UCSD-AML1 (cell line): ENCODE measurements at regions not wholly inside any gene's neighbourhood (a gene's known extent, or its start where the extent isn't known, plus 50 kb on each side); places are given as distances from the start of the nearest gene placed in this dataset.
"Not testable (repeated sequence)": the region's sequence is repeated elsewhere in the genome, so short reads cannot be mapped to it uniquely, and the experiment has no call there.

ENCODE experiments used
- DNase-seq: peaks from one replicate; lab custom pipeline; 2025; ENCODE audit not compliant: unreplicated experiment; lab: John Stamatoyannopoulos, UW

DNA sequence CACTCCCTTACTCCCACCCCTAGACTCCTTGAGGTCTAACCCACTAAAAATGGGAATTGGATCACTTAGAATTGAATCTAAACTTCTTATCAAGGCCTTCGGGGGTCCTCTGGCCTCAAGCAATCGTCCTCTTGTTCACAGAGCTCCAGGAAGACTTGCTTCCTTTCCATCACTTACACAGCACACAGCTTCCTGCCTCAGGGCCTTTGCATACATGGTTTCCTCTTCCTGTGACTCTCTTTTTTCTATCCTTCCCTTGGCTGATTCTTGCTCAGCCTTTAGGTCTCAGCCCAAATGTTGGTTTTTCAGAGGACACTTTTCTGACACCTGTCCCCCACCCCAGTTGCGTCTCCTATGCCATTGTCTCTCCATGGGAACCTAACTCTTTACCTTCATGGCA lies 50.0 kb upstream of the ALDH1B1 start:
- DNase-seq = no peak

DNA sequence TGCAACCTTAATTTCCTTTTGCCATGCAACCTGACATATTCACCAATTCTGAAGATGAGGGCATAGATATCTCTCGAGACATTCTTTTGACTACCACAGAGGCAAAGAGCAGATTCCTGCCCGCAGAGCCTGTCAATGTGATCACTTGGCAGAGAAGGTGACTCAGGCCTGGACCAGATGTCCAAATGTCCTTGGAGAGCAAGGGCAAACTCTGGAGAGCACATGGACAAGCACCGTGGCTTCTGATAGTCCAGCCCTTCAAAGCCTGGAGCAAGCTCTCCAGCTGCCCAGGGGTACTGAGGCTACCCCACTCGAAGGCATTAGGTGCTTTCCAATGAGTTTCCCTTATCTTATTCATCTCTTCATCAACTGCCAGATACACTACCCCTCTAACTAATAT lies 50.4 kb upstream of the ALDH1B1 start:
- no peak for DNase-seq

DNA sequence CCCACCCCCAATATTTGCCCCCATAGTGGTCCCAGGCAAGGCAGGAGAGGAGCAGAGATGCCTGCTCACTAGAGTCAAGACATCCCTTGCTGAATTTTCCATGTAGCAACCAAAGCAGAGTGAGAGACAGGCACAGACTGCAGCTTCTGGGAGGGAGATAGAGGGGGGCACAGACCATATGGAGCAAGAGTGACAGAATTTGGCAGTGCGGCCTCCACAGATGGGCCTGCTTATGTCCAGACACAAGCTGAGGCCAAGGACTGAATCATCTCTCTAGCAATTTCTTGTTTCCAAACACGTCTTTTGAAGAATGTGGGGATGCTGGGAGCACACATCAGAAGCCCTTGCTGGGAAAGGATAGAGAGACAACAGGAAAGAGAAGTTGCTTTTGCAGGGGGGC lies 53.0 kb upstream of the ALDH1B1 start:
- DNase-seq = no peak

DNA sequence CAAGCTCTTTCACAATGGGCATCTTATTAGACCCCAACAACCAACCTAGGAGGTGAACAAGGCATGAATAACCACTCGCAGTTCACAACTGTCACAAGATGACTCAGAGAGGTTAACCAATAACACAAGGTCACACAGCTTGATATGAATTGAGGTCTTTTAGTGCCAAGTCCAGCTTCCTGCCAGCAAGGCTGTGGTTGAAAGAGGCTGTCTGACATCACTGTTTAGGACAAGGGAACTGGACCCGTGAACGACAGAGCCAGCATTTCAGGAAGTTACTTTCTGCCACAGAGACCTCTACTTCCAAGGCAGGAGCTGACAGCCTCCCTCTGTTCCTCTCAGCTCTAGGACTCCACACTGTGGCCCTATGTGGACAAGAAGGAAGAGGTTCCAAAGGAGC lies 53.4 kb upstream of the ALDH1B1 start:
- DNase-seq = no peak

DNA sequence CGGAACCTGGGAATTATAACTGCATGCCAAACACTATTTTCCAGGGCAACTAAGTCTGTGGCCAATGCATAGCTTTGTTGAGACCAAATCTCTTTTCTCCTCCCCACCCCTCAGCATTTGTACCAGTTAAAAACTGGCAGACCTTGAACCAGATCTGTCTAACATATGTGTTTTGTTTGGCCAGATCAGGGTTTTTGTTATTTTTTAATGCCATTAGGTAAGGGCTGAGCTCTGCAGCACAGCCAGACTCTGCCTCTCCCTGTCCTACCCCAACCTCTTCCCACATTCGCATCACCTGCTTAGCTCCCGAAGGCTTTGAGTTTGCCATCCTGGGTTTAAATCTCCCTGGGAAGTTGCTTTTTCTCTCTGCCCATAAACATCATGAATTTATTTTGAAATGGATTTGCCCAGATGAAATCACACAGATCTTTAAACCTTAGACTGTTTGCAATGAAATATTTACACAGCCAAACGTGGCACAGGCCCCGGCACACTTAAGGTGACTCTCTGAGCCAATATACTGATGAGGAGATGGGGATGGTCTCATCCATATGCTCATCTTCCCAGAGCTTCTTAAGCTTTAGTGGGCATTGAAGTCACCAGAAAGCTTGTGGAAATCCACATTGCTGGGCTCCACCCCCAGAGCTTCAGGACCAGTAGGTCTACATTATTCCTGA lies 54.0 kb upstream of the ALDH1B1 start:
- no peak for DNase-seq

DNA sequence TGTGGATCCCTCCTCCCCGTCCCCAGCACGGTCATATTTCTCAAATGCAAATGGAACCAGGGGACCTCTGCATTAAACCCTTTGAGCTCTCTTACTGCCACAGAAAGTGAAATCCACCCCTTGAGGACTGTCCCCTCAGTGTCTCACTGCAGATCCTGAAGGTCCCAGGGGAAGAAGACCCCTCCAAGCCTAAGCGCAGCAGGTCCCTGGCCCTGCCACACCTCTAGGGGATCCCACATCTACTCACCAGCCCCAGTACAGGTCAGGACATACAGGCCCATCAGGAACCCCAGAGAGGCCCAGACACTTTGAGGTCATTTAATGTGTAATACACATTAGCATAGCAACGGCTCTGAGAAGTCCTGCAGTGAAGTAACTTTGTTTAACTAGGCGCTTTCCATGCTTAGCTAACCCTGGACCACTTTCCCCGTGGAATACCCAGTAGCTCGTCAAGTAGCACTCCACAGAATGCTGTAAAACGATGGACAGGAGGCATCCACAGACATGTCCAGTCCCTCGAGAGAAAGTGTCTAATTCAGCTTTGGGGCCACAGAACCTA lies 54.7 kb upstream of the ALDH1B1 start:
- no peak for DNase-seq

DNA sequence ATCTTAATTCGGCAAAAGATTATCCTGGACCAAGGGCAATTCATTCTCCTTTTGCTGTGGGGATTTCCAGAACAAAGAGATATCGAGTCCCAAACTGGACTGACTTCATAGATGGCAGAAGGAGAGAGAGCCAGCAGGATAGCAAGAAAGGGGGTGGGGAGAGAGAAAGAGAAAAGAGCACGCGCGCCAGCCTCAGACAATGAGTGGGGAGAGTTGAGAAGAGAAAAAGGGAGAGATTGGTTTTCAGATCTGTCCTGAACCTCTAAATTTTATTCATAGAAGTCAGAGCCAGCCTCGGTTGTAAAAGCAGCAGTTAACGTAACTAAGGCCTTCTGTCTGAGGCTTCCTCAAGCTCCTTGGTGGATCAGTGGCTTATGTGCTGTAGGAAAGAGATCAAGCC lies 55.3 kb upstream of the ALDH1B1 start:
- DNase-seq = no peak

DNA sequence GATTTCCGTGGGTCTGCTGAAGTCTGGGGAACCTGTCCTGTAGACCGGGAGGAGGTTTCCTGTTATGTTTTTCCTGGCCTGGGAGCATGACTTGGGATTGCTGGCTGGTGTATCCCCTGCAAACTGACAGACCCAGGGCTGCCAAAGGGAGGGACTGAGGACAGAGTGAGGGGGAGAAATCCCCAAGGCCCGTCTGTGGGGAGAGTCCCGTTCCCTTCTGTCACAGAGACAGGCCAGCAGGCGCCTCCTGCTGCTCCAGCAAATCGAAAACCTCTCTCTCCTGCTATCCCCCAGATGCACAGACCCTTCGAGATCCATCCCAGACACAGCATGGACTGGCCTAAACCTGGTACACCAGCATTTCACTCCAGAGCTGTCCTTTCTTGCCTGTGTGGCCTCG lies 56.2 kb upstream of the ALDH1B1 start:
- no peak for DNase-seq

DNA sequence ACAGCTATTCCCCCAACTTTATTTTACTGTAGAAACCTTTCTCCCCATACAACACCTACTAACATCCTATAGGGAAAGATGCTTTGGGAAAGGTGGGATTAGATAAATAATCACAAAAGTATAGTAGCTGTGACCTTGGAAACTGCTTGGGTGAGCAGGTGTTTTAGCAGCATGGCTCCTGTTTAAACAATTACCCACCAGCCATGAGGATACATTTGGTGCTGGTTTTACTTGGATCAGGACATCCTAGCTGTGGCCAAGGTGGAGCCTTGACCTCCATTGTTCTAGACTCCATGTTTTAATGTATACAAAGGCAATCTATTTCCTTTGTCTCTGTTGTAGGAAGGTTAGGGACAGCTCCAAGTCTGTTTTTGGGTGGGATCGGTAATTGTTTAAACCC lies 56.8 kb upstream of the ALDH1B1 start:
- DNase-seq = no peak

DNA sequence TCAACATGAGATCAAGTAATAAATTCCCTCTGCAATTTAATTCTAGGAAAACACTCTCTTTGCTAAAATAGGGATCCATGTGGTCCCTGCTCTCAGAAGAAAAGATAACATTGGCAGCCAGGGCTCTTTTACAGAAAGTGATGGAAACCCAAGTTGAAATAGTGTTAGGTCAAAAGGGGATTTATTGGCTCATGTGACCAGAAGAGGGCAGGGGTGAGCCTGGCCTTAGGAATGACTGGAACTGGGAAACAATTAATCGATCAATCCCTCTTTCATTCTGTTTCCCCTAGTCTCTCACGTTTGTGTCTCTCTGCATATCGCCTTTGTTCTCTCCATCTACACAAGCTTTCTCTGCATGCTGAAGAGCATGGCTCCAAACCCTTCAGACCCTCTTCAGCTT lies 58.3 kb upstream of the ALDH1B1 start:
- DNase-seq = no peak

DNA sequence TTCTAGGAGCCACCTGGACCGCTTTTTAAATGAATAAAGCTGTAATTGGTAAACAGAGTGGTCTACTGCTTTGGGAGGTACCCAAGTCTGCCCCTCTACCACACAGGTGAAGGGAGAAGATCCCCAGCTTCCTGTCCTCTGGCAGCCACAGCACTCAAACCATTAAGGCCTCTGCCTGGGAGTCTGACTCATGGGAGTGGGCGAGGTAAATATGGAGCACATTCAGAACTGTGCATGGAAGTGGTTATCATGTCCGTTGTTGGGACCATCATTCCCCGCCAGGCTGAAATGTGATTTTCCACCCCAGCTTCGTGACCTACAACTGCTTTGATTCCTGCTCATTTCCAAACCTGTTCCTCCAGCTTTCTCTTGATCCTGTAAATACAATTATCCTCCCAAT lies 59.5 kb upstream of the ALDH1B1 start:
- DNase-seq = no peak

DNA sequence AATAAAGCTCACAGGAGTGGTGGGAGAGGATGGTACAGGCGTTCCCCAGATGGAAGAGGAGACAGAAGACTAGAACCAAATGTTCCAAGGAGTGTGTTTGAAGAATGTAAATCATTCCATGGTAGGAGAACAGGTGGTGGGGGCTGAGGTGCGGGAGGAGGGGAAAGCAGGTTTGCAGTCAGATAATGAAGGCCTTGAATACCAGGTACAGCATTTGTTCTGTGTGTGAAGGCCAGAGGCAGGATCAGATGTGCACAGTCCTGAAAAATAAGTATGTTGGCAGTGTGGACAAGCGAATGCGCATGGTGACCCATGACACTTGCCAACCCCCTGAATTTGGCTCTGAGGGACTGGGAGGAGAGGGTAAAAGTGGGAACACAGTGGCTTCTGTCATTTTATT lies 59.9 kb upstream of the ALDH1B1 start:
- no peak for DNase-seq

DNA sequence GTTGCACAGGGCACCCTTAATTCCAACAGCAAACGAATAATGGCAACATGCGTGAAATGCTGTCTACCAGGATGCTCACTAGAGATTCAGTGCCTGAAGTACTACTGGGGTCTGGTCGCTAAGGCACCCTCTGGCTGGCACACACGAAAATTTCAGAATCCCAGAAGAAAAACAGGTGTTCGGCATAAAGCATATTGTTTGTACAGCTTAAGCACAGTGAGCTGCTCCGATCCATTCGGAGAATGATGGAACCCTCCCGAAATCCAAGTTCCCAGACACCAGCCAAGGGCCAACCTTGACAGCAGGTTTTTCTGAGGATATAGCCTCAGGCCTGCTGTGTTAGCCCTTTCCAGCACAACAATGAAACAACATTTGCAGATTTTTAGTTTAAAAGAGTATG lies 61.4 kb upstream of the ALDH1B1 start:
- no peak for DNase-seq

DNA sequence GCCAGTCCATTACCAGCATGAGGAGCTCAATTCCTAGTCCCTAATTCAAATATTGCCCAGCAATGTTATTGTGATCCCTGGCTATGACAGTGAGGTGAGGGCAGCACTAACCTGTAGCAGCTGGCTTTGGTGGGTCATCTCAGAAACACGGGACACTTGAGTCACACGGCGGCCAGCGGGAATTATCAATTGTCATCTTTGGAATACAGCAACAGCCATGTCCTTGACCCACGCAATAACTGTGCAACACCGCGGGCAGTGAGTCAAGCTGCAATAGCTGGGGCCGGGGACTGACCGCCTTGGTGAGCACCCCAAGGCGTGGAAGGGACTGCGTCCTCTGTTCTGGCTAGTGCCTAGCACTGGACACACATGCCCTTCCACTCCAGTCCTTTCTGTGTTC lies 62.5 kb upstream of the ALDH1B1 start:
- no peak for DNase-seq

DNA sequence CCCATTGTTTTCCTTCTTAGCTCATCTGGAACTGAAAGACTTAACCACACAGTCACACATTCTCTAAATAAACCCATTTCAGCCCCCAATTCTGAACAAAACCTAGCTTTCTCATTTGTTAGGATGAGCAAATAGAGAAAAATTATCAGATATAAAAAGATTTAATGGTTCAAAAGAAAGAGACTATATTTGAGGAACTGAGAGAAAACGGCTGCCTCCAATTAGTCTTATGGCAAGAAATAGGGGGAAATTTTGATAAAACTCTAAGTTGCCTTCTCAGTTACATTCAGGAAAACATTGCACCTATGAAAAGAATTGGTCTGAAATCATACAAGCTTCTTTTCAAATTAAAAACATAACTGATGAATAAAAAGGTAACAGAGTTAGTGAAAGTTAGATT lies 63.7 kb upstream of the ALDH1B1 start:
- no peak for DNase-seq

DNA sequence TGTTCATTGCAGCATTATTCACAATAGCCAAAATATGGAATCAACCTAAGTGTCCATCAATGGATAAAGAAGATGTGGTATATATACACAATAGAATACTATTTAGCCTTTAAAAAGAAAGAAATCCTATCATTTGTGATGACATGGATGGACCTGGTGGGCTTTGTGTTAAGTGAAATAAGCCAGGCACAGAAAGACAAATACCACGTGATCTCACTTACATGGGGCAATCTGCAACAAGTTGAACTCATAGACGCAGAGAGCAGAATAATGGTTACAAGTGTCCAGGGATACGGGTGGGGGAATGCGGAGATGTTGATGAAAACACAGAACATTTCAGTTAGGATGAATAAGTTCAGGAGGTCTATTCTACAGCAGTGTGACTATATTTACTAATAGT lies 66.4 kb upstream of the ALDH1B1 start:
- no peak for DNase-seq

DNA sequence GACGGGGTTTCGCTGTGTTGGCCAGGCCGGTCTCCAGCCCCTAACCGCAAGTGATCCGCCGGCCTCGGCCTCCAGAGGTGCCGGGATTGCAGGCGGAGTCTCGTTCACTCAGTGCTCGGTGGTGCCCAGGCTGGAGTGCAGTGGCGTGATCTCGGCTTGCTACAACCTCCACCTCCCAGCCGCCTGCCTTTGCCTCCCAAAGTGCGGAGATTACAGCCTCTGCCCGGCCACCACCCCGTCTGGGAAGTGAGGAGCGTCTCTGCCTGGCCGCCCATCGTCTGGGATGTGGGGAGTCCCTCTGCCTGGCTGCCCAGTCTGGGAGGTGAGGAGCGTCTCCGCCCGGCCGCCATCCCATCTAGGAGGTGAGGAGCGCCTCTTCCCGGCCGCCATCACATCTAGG lies 68.3 kb upstream of the ALDH1B1 start:
- not testable (repeated sequence) for DNase-seq

DNA sequence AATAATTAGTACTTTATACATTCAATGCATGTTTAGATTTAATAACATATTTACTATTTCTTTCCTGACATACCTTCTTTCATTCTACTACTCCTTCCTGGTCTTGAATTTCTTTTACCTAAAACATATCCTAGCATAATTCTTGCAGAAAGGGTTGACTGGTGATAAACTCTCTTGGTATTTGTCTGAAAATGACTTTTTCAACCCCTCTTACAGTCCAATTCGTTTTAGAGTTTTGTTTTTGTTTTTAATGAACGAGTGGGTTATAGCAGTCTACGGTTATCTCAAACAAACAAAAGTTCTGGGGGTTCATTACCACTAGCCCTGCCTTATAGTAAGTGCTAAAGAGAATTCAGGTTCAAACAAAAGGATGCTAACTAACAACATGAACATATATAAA lies 69.6 kb upstream of the ALDH1B1 start:
- DNase-seq = no peak

DNA sequence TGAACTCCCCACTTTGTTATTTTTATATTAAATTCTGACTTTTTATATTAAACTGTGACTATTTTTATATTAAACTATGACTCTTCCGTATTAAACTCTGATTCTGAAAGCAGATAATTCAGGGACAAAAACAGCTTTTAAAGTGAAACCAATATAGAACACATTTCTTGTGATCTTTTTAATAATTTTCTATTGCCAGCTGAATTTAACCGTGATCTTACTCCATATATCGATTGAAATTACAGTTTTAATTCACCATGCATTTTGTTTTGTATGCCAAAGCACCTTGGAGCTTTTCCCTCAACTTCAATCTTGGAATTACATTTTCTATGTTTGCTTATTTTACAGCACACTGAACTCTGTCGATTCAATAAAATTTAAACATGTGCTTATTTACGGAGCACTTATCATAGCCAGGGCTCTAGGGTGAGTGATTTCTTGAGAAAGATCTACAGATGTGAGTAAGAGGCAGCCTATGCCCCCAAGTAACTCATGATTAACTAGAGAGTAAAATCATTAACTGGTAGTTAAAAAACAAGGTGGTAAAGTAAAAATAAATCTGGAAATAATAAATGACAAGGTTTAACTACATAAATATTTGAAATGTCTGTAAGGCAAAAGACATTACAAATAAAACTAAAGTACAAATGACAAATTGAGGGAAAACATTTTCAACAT lies 72.9 kb upstream of the ALDH1B1 start:
- DNase-seq = no peak

DNA sequence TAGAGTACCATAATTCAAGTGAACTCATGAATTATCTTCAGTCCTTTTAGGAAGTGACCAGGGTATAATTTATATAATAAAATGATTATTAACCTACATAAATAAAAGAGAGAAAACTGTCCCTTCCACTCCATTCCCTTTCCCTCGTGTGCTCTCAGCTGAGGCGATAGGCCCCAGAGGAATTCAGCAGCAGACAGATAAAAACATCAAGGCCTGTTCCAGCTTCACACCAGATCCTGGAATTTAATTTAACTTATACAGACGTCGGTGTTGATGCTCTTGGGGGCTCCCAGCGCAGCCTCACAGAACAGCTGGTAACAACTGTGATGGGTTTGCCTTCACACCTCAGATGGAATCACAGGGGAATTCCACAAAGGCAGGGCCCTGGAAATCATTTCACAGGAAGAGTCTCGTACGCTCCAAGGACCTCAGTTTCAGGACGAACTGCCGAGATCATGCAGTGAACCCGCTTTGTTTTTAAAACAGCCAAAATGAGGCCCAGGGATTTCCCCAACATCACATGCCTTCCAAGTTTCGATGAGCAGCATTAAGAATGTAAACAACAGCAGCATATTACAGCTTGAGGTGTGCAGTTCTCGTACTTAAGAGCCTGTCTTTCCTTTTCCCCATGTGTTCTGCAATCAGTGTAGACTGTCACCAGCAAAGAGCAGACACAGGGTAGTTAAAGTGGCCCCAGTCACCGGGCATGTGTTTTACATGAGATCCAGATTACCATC lies 73.6 kb upstream of the ALDH1B1 start:
- DNase-seq = no peak

DNA sequence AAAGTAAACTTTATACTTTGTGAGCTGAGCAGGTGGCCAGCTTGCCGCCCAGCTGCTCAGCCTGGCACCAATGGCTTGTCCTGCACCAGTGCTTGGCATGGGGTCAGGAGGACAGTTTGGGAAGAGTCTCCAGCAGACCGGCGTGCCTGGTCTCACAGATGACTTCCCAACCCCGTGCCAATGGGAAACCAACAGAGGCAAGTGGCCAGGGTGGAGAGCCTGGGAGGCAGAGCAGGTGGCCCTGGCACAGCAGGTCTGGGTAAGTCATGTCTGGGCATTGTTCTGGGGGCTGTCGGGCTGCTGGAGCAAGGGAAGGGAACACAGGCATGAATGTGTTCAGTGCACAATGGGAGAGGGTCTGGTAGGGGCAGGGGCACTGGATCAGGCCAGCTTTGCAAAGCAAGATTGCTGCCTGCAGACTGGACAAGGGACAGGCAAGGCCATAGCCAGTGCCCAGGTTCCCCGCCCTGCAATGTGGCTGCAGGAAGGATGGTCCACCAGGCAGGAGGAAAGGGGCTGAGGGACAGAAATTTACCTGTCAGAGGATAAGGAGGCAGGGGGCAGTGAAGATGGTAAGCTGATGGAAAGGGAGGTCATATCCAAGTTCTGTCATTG lies 76.2 kb upstream of the ALDH1B1 start:
- no peak for DNase-seq
